Colonic mucosa (tissue), 4 donors: ENCODE measurements at regions not wholly inside any gene's neighbourhood (a gene's known extent, or its start where the extent isn't known, plus 50 kb on each side); places are given as distances from the start of the nearest gene placed in this dataset.

Experiments used
- DNase-seq: peaks from one replicate; pipeline ENCODE4 v3.0.0-alpha.2; 2020
- H3K27ac ChIP-seq: fragments of 200-600 bp; one replicate; pipeline ENCODE4 v1.8.0; 2021
- H3K27me3 ChIP-seq: fragments of 200-600 bp; one replicate; pipeline ENCODE4 v1.8.0; 2021
- H3K36me3 ChIP-seq: fragments of 200-600 bp; one replicate; pipeline ENCODE4 v1.8.0; 2021
- H3K4me1 ChIP-seq: fragments of 200-600 bp; one replicate; pipeline ENCODE4 v1.8.0; 2021; ENCODE audit warnings: mild to moderate bottlenecking
- H3K4me3 ChIP-seq: fragments of 200-600 bp; one replicate; pipeline ENCODE4 v1.8.0; 2021
- H3K9ac ChIP-seq, 2 donors: one replicate each; pipeline ENCODE4 v1.7.0; 2013; ENCODE audit warnings: control low read depth in 2 of 2, low read depth in 2 of 2, low read length in 2 of 2
- H3K9me3 ChIP-seq: fragments of 200-600 bp; one replicate; pipeline ENCODE4 v1.8.0; 2021
- intact Hi-C: fragments of 100-400 bp; cut with DNase I; formaldehyde crosslinking; loops from one replicate; pipeline ENCODE4 v1.14.1; 2022
- TF ChIP-seq, protein P1 (sequence below): fragments of 200-600 bp; IDR thresholded peaks from one replicate; pipeline ENCODE4 v1.8.0; 2022; ENCODE audit warnings: antibody characterized with exemption, mild to moderate bottlenecking
- donor health status: healthy.
- donor health status: DM: no; HTN: no; CAD: no.
- donor health status: DM: no; HTN: no; CAD: no.

DNA sequence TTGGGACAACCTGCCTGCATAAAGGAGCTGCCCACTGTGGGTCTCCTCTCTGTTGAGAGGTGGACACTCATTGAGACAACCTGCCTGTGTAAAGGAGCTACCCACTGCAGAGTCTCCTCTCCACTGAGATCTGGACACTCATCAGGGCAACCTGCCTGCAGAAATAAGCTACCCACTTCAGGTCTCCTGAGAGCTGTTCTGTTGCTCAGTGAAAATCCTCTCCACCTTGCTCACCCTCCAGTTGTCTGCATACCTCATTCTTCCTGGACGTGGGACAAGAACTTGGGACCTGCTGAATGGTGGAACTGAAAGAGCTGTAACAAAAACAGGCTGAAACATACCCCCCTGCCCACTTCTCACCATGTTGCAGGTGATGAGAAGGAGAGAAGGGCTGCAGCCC, 59.9 kb upstream of the CDKN2AIP start:
- no peaks in the 10 kb centered on the region for H3K27me3 ChIP-seq
- no peaks in the 10 kb centered on the region for H3K4me1 ChIP-seq
- DNase-seq = no peak
- H3K4me3 ChIP-seq = no peak overlapping the region
- intact Hi-C loops = no loop called here
- no peak overlapping the region for H3K9ac ChIP-seq
- H3K36me3 ChIP-seq = no peaks in the 10 kb centered on the region
- H3K27ac ChIP-seq = no peak overlapping the region
- TF ChIP-seq, protein P1, sequence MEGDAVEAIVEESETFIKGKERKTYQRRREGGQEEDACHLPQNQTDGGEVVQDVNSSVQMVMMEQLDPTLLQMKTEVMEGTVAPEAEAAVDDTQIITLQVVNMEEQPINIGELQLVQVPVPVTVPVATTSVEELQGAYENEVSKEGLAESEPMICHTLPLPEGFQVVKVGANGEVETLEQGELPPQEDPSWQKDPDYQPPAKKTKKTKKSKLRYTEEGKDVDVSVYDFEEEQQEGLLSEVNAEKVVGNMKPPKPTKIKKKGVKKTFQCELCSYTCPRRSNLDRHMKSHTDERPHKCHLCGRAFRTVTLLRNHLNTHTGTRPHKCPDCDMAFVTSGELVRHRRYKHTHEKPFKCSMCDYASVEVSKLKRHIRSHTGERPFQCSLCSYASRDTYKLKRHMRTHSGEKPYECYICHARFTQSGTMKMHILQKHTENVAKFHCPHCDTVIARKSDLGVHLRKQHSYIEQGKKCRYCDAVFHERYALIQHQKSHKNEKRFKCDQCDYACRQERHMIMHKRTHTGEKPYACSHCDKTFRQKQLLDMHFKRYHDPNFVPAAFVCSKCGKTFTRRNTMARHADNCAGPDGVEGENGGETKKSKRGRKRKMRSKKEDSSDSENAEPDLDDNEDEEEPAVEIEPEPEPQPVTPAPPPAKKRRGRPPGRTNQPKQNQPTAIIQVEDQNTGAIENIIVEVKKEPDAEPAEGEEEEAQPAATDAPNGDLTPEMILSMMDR = no peak
- no peaks in the 10 kb centered on the region for H3K9me3 ChIP-seq

DNA sequence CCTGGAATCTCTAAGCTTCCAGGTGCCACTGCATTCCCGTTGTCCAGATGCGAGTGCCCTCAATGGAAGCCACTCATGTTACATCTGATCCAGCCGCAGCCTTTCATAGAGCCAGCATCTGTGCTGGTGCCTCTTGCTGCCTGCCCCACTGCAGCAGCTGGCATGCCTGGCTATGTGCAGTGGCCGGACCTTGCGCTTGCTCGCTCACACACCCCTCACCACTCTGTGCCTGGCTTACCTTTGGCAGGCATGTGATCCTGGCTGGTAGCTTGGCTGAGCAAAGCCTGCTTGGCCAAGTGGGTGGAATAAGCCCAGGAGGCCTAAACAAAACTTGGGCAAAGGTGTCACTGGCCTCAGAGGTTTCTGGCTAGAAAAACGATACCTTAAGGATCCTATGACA, 59.5 kb upstream of the CDKN2AIP start:
- no peaks in the 10 kb centered on the region for H3K27me3 ChIP-seq
- TF ChIP-seq, protein P1 = no peak
- H3K9me3 ChIP-seq = no peaks in the 10 kb centered on the region
- no peaks in the 10 kb centered on the region for H3K36me3 ChIP-seq
- H3K4me1 ChIP-seq = no peaks in the 10 kb centered on the region
- intact Hi-C loops = no loop called here
- H3K9ac ChIP-seq = no peak overlapping the region
- no peak for DNase-seq
- no peak overlapping the region for H3K4me3 ChIP-seq
- H3K27ac ChIP-seq = no peak overlapping the region

DNA sequence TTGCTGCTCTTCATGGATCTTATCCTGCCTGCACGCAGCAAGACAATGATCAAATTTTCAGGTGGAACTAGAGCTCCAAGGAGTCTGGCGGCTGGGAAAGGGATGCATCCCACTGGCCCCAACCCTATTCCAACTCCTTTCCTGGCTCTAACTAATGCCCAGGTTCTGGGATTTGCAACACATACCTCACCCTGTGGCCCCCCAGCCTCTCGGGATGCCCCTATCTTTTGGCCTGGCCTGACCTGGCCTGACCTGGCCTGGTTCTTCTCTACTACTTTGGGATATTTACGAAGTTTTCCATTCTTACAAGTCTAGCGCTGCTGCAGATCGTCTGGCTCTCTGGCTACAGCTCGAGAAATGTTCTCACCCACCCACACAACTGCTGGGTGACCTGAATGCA, 56.4 kb upstream of the CDKN2AIP start:
- Histone ChIP-seq H3K27ac (no peak overlapping the region), H3K4me1 (no peaks in the 10 kb centered on the region), H3K4me3 (no peak overlapping the region), H3K9me3 (no peaks in the 10 kb centered on the region), H3K9ac (no peak overlapping the region), H3K27me3 (no peaks in the 10 kb centered on the region), H3K36me3 (no peaks in the 10 kb centered on the region)
- DNase-seq = no peak
- intact Hi-C loops = no loop called here
- TF ChIP-seq, protein P1 = no peak

DNA sequence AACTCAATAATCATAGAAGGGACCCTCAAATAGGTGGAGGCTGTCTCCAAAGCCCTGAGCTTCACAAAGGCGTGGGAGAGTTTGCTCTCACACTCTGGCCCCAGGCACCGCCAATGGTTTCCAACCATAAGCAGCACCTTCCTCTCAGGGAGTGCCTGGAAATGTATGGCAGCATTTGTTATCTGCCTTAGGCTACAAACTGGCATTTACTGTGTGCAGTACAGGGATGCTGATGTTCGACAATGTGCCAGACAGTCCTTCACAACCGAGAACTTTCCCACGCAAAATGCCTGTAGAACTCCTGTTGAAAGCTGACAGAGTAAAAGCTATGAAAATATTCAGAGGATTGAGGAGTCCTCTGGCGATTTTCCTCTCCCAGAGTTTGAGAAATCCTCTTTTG, 55.7 kb upstream of the CDKN2AIP start:
- intact Hi-C loops = no loop called here
- no peaks in the 10 kb centered on the region for H3K36me3 ChIP-seq
- H3K4me3 ChIP-seq = no peak overlapping the region
- H3K9ac ChIP-seq = no peak overlapping the region
- H3K27ac ChIP-seq = no peak overlapping the region
- H3K9me3 ChIP-seq = no peaks in the 10 kb centered on the region
- no peak for DNase-seq
- no peaks in the 10 kb centered on the region for H3K4me1 ChIP-seq
- no peaks in the 10 kb centered on the region for H3K27me3 ChIP-seq
- TF ChIP-seq, protein P1 = no peak

DNA sequence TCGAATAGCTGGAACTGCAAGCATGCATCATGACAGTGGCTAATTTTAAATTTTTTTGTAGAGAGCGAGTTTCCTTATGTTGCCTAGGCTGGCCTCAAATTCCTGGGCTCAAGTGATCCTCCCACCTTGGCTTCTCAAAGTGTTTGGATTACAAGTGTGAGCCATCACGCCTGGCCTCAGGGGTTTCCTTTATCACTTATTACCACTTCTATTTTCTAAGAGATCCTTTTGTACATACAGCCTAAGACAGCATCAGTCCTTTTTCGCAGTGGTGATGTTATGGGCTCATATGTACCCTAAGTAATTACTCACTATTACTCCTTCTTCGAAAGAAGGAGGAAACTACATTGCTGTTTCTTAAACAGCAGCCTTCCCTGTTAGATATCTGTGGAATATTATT, 54.1 kb upstream of the CDKN2AIP start:
- Histone ChIP-seq H3K9me3 (no peaks in the 10 kb centered on the region), H3K36me3 (no peaks in the 10 kb centered on the region), H3K27ac (no peak overlapping the region), H3K9ac (no peak overlapping the region), H3K27me3 (no peaks in the 10 kb centered on the region), H3K4me1 (no peaks in the 10 kb centered on the region), H3K4me3 (no peak overlapping the region)
- TF ChIP-seq, protein P1 = no peak
- DNase-seq = no peak
- intact Hi-C loops = loop anchor here (10.0 kb wide), 1 partner anchor 466 kb away; no protein-coding TSS in a partner anchor

DNA sequence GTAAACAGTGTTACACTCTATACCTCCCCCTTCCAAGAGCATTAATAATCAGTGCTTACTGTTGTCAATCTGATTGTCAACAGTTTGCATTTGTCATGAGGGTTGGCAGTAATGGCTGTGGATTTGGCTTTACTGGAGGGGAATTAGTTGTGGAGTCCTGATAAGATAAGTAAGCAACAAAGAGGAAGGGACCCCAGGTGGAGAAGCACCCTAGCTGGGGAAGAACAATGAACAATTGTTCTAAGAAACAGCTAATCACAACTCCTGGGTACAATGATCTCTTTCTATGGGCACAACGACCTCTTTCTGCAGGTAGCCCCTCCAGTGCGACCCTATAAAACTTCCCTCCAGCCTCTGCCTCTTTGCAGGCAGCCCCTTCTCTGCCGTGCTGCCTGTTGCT, 53.2 kb upstream of the CDKN2AIP start:
- no peaks in the 10 kb centered on the region for H3K36me3 ChIP-seq
- no peak overlapping the region for H3K4me3 ChIP-seq
- no peak for DNase-seq
- no peaks in the 10 kb centered on the region for H3K27me3 ChIP-seq
- TF ChIP-seq, protein P1 = no peak
- no peak overlapping the region for H3K27ac ChIP-seq
- no peaks in the 10 kb centered on the region for H3K9me3 ChIP-seq
- intact Hi-C loops = loop anchor here (10.0 kb wide), 1 partner anchor 466 kb away; no protein-coding TSS in a partner anchor
- H3K9ac ChIP-seq = no peak overlapping the region
- no peaks in the 10 kb centered on the region for H3K4me1 ChIP-seq
